Endothelial cell of umbilical vein (primary cell): ENCODE measurements at regions not wholly inside any gene's neighbourhood (a gene's known extent, or its start where the extent isn't known, plus 50 kb on each side); places are given as distances from the start of the nearest gene placed in this dataset.

Experiments used
- CTCF ChIP-seq, 2 donors: IDR thresholded peaks; 1 replicate in 1 of 2; 2 replicates in 1 of 2; pipeline ENCODE4 v1.5.1; 2011; ENCODE audit warnings: low read length in 2 of 2, mild to moderate bottlenecking in 2 of 2, moderate library complexity in 2 of 2, control low read depth in 1 of 2, inconsistent platforms in 1 of 2, low read depth in 1 of 2; ENCODE audit not compliant: insufficient read depth in 1 of 2; ENCODE audit errors: extremely low read depth in 1 of 2
- POLR2A ChIP-seq: IDR thresholded peaks from 2 replicates; pipeline ENCODE4 v1.6.1; 2012; ENCODE audit warnings: low read depth, mild to moderate bottlenecking, control low read depth, low read length

- TF ChIP-seq CTCF (IDR thresholded peaks at IDR 0.05; ENCODE audit: extremely low read depth in 1 of 2, insufficient read depth in 1 of 2, low read depth in 1 of 2, low read length in 2 of 2) (no peak), POLR2A (no peak)
Measured at GRCh38 chr9:24439456-24439855, 106.2 kb downstream of the IZUMO3 start.
